Transverse colon (tissue), 3 donors: ENCODE measurements at regions not wholly inside any gene's neighbourhood (a gene's known extent, or its start where the extent isn't known, plus 50 kb on each side); places are given as distances from the start of the nearest gene placed in this dataset.

Experiments
- EP300 ChIP-seq: sonication (generic); formaldehyde crosslinking; IDR thresholded peaks from one replicate; pipeline ENCODE4 v1.6.1; 2017; ENCODE audit warnings: antibody characterized with exemption, low read depth
- TF ChIP-seq, protein P1 (sequence below), 5 experiments: fragments of 200-600 bp in 3 of 5; fragments of 450-650 bp in 2 of 5; sonication (generic) in 3 of 5; IDR thresholded peaks; 1 replicate in 2 of 5; 2 replicates in 3 of 5; pipeline ENCODE4 v1.5.1; 2016 to 2017; ENCODE audit warnings: antibody characterized with exemption in 5 of 5, inconsistent platforms in 3 of 5, mild to moderate bottlenecking in 2 of 5, moderate library complexity in 1 of 5

DNA sequence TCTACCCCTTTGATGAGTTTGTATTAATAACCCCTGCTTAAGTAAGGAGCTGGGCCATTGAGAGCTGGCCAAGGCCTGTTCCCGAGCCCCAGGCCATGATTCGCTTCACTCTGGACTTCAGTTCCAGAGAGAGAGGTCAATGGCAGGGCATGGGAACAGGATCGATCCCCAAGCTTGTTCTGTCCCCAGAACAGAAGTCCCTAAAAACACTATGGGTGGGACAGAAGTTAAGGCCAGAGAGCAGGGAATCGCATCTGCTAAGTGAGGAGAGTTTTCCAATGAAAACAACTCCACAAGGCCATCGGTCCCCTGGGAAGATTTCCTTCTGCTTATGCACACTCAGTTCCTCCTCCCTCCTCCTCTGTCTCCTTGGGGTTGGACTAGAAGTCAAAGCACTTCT lies 159.6 kb downstream of the LSM5 start:
- TF ChIP-seq, protein P1, sequence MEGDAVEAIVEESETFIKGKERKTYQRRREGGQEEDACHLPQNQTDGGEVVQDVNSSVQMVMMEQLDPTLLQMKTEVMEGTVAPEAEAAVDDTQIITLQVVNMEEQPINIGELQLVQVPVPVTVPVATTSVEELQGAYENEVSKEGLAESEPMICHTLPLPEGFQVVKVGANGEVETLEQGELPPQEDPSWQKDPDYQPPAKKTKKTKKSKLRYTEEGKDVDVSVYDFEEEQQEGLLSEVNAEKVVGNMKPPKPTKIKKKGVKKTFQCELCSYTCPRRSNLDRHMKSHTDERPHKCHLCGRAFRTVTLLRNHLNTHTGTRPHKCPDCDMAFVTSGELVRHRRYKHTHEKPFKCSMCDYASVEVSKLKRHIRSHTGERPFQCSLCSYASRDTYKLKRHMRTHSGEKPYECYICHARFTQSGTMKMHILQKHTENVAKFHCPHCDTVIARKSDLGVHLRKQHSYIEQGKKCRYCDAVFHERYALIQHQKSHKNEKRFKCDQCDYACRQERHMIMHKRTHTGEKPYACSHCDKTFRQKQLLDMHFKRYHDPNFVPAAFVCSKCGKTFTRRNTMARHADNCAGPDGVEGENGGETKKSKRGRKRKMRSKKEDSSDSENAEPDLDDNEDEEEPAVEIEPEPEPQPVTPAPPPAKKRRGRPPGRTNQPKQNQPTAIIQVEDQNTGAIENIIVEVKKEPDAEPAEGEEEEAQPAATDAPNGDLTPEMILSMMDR (IDR thresholded peaks at IDR 0.05): no peak
- no peak for TF ChIP-seq EP300
